Fibroblast of skin of right biceps (primary cell): ENCODE measurements at regions not wholly inside any gene's neighbourhood (a gene's known extent, or its start where the extent isn't known, plus 50 kb on each side); places are given as distances from the start of the nearest gene placed in this dataset.
A peak's percentile ranks its signal among the peaks of the same experiment; 100 is the strongest.

Experiments used
- DNase-seq: peaks from one replicate; pipeline ENCODE4 v3.0.0-alpha.2; 2013

DNA sequence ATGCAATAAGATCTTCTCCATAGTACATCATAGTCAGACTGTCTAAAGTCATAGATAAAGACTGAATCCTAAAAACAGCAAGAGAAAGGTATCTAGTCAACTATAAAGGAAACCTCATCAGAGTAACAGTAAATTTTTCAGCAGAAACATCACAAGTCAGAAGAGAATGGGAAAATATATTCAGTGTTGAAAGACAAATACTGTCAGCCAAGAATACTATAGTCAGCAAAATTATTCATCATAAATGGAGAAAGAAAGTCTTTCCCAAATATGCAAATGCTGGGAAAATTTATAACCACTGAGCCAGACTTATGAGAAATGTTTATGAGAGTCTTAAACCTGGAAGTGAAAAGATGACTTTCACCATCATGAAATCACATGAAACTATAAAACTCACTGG is 136.7 kb downstream of the KDR start:
- no peak for DNase-seq

DNA sequence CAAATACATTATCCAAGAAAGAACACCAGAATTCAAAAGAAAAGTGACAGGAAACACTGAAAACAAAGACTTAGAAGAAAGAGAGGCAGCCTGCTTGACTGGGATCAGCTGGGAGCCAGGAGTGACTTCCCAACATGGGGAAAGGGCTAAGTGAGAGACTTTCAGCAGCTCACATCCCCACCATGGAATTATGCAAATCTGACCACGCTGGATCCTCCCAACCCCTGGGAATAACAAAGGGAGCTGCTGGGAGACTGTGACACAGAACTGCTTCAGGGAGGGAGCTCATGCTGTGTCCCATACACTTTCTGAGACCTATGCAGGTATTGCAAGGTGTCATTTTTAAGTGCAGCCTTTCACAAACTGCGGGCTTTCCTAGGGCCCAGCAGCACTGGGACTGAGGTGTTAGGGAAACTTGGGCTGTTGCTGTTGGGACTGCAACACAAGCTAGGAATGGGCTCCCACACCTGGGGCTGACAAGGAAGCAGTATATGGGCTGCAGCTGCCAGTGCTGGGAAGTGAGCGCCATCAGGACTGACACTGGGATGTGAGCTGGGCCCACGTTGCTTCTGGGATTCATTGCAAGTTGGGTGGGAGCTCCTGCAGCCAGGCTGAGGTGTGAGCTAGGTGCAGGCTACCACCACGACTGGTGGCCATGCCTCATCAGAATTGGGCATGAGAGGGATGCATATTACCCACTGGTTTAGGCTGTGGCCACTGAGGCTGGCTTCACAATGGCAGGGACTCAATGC is 139.1 kb downstream of the KDR start:
- no peak for DNase-seq

DNA sequence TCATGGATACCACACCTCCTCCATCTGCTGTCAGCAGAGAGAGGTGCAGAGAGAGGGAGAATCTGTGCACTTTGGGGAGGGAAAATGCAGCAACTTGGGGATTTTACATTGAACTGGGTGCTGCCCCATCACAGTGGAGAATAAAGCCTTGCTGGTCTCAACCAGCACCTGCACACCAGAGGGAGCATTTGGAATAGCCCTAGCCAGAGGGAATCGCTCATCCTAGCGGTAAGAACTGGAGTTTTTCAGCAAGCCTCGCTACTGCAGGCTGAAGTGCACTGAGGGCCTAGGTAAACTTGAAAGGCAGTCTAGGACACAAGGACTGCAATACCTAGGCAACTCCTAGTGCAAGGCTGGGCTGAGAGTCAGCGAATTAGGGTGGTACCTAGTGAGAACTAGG is 148.7 kb downstream of the KDR start:
- DNase-seq: no peak

DNA sequence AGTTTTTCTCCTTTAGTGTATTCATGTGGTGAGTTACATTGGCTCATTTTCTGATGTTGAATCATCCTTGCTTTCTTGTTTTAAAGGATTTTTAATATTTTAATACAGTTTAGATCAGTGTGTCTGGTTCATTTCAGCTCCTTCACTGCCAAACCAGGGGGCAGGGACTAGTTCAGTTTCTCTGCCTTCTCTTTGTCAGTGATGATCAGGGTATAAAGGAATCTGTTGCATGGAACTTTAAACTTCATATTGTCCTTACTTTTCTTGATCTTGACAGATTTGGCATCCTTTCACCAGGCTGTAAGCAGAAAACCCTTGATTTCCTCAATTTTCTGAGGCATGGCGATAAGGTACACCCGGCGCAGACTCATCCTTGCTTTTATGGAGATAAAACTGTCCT is 149.4 kb downstream of the KDR start:
- DNase-seq: no peak

DNA sequence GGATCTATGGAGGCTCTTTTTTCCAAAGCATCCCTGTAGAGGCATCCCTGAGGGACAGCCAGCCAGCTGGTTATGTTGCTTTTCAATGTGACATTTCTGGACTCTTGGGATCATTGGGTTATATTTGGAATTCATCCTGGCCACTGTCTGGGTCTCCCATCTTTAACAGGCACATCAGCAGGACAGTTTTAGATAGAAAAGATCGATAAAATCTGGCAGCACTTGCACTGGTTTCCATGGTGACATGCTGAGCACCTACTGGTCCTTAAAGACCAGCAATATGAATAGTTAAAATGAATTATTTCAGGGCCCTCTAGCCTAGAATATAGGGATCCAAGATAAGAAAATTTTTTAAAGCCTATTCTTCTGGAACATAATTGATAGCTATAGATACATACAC is 151.6 kb downstream of the KDR start:
- no peak for DNase-seq

DNA sequence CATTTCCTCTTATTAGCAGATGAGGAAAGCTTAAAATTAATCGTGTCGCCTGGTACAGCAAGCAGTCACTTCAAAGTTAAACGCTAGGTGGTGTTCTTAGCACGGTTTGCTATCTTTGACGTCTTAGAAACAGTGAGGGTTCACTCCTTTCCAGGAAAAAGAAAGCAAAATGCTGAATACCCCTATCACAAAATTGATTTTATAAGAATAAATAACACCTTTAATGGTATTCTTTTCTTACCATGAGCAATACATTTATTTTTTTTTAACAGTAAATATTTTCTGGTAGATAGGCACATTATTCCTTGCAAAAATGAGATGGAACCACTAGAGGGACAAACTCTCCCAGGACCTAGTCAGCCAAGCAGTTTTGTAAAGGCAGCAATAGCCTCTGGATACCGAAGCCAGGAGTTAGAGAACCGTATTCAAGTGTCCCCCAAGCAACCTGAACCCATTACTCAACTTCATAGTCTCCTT is 153.9 kb downstream of the KDR start:
- peak; percentile 51 for DNase-seq

DNA sequence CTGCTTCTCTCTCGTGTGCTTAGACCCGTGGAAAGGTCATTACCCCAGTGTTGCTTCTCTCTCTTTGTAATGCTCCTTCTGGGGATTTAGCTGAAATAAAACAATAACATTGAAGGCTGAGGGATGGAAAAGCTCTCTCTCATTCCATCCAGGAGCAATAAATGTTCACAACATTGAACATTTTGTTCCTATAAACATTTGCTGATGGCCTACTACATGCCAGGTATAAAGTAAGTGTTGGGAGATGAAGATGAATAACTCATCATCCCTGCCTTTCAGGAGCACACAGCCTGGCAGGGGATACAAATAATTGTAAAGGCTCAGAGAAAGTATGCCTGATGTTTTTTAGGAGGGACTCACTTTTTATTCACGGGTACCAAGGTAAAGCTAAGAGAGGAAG is 158.1 kb downstream of the KDR start:
- DNase-seq: no peak

DNA sequence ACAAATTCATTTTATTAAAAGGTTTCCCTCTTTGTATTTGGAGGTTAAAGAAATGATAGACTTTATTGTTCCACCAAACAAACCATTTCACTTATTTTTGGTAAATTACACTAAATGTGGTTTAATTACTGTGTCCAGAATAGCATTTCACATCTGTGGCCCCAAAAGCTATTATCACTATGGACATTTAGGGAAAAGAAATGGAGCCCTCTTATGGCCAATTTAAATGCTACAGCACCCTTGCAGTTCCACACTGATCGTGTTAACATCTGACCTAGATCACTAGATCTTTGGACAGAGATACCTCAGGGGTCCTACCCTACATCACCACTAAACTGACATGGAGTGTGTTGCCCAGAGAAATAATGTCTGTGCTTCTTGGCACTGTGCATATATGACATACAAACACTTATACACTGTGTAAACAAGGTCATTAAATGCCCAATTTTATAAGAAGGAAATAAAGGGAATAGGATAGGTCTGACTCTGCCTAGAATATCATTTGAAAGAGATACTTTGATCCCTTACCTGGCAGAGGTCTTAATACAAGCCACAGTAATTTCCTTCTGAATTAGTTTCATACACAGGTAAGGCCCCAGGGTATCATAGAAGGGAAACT is 163.9 kb downstream of the KDR start:
- peak; percentile 43 for DNase-seq

DNA sequence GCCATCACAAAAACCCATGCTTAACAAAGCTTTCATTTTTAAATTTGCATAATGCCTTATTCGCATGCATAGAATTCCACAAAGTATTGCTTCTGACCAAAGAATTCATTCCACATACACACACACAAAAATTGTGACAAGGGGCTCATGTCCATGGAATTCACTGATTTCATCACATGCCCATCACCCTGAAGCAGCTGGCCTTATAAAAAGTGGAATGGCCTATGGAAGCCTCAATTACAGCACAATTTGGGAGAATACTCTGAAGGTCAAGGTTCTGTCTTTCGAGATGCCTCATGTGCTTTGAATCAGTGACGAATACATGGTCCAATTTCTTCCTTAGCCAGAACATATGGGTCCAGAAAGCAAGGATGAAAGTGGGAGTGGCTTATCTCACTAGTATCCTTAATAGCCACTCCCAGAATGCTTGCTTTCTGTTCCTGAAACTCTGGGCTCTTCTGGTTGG is 165.7 kb downstream of the KDR start:
- peak; percentile 94 for DNase-seq

DNA sequence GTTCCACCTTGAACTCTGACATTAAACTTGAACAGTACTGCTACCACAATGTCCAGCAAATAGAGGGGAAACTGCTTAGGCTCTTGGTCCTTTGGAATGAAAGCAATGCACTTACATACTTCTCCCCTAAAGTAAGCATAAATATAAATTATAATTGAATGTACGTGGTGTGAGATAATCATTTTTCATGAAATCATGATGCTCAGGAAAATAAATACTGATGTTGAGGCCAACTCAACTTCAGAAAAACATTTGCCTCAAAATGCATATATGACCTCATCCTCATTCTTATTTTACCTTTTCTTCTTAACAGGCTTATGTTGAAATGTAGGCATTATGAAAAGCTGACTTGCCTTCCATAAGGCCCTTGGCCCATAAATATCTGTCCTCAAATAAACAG is 166.3 kb downstream of the KDR start:
- DNase-seq: no peak

DNA sequence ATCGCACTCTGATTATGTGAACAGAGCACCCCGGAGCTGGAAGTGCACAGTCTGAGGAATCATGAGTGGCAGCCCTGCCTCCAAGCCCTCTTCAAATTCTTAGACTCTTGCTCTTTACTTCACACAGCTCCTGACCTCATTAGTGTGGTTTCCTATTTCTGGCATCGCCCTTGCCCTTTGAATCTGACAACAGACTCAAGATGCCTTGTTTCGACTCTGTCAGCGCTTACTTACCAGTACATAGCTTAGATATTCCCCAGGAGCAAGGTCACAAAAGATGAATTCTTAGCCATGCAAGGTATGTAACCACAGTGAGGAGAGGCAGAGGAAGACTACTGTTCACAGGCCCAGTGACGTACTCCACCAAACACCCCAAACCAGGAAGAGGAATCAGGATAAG is 167.2 kb downstream of the KDR start:
- peak; percentile 67 for DNase-seq

DNA sequence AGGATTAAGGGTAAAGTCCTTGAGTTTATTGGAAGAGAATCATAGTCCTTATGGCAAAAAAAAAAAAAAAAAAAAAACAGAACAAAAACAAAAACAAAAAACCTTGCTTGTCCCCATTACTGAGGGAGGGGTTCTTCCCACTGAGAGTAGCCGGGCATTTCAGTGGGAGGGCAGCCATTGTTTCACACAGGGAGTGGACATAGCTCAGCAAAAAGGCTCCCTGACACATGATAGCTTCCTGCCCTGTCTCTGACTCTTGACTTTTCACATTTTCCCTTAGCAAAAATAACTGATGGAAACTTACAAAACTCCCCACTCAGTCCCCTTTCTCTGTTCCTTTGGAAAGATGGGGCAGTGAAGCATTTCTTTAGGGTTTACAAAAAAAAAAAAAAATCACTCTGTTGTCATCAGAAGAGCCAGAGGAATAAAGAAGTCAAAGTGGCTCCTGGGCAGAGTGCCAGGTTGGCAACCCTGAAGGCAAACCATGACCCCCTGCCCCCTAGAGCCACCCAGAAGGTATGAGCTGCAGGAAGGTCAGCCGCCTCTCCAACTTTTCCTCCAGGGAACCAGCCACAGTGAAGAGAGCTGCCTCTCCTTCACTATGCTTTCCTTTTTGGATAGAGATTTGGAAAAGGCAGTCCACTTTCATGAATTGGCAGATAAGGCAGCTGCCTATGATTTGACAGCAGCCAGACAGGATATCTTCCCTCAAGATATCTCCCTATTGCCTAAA is 170.6 kb downstream of the KDR start:
- no peak for DNase-seq

DNA sequence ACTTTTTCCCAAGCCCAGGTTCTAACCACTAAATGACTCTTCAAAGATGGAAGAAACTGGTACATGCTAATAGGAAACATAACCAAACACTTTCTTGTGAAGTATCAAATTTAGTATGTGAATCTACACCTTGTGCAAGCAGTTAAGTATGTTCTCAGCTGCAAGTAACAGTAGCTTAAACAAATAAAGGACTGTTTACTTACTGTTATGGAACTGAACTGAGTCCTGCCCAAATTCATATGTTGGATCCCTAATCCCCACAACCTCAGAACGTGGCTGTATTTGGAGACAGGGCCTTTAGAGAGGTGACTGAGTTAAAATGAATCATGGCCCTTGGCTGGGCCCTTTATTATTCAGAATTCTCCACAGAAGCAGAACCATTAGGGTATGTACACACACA is 178.7 kb downstream of the KDR start:
- DNase-seq: no peak

DNA sequence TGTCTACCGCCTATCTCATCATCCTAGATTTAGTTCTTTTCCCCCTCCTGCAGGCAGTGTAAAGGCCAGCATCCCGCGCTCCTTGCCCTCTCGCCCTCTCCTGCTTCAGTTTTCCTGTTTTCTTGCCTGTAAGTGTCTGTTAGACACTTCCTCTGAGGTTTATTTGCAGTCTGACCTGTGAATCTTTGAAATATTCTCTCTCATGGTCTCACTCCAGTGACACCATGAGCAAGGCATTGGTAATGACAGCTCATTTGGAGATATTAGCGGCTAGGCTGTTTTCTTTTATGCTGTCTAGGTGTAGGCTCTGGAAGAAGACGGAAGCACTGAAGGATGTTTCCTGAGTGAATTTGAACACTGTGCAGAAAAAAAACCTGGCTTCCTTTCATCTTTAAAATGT is 179.6 kb downstream of the KDR start:
- no peak for DNase-seq

DNA sequence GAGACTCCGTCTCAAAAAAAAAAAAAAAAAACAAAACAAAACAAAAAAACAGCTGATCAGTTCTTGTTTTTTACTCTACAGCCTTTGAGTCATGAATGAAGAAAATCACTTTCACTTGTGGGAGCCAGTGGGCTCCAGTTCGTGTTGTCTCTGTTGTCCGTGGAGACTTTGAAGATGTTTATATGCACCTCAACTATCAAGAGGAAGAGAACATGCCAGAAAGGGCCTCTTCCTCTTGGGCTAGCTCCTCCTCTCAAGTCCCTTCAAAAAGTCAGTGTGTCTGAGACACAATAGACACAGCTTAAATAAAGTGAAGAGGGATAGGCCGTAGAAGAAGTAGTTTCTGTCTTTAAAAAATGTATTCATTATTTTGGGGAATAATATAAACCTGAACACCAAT is 182.7 kb downstream of the KDR start:
- DNase-seq: no peak

DNA sequence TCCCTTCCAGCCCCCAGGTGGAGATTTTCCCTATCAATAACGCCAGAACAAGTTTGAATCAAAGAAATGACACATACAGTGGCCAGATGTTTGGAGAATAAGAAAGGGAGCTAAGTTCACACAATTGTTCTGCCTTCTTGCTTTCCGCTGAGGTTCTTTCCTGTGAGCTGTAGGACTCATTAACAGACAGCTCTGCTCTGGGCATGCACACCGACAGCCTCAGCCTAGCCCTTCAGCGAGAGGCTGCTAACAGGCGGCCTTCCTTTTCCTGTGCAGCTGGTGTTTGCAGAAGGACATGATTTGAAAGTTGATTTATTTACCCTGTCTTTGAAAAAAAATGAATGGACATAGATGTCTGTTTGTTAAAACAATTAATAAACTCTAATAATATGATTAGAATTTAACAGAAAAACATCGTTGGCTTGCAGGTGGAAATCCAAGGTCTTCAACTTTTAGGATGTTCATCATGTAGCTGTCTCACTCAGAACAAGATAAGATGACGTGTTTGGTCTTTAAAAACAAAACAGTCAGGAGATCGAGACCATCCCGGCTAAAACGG is 183.3 kb downstream of the KDR start:
- no peak for DNase-seq

DNA sequence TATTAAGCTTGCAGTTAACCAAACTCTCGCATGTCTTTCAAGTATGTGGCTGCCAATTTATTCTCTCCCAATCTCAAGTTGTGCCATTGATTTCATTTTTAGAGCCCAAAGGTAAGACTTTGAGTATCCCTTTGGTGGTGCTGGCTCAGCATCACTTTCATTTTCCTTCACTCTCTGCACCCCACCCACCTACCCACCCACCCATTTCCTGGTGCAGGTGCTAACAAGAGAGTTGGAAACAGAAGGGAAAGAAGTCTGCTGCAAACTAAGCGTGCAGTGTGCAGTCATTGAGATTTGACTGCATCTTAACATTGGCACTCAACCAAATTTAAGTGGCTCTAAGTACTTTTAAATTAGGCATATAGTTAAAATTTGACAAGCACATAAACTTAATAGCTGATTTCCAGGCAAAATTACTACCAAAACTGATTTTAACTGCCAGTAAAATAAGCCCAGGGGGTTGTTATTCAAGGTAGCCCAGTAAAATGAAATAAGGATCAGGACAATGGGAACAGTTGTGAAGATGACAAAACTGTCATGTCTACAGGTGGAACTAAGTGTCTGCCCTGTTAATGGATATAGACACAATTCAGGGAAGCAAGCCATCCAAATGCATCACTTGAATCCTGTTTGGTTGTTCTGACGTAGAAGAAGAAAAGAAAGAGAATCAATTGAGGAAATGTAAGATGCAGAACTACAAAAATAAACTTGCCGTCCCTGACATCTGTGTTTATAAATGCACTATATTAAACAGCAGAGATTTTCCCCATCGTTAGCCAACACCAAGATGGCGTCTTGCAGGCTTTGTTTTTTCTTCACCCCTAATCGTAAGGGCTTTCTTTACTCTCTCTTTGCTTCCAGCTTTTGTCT is 184.2 kb downstream of the KDR start:
- no peak for DNase-seq

DNA sequence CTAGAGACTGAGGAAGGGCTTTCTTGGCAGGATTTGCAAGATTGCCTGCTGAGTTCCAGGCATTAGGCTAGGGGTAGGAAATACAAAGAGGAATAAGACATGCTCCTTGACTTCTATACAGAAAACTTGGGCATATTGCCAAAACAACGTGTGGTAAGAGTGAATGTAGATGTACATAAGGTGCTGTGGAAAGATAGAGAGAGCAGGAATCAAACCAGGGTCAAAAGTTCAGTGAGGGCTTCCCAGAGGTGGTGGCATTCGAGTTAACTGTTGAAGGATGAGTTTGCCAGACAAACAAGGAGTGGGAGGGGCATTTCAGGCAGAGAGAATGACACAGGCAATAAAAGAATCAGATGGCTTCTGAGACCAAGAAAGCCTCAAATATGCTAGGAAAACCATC is 187.9 kb downstream of the KDR start:
- peak; percentile 40 for DNase-seq

DNA sequence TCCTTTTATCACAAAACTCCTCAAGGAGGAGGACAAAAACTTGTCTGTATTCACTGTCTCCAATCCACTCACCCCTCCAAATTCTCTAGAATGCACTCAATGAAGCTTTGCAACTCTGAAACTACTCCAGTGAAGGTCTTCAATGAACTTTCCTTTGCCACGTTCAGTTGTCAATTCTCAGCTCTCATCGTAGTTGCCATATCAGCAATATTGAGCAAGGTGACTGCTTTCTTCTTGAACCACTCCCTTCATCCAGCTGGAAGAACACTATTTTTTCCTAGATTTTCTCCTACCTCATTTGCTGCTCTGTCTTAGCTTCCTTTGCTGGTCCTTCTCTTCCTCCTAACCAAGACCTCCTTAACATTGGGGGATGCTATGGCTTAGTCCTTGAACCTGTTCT is 191.8 kb downstream of the KDR start:
- no peak for DNase-seq

DNA sequence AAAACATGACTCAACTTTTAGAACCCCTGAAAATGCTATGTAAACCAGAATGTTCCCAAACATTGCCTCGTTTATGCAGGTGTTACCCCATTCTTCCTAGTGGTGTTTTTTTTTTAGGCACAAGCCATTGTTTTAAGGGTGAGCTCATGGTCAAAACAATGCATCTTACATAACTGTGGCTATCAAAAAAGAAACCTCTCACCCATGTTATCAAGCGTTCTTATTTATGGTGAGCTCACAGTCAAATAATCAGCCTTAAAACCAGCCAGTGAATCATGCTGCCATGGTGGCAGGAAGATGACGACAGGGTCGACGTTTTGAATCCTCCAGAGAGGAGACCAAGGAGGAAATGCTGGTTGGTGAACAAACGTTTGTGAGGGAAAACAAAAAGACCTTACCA is 195.2 kb downstream of the KDR start:
- peak; percentile 66 for DNase-seq

DNA sequence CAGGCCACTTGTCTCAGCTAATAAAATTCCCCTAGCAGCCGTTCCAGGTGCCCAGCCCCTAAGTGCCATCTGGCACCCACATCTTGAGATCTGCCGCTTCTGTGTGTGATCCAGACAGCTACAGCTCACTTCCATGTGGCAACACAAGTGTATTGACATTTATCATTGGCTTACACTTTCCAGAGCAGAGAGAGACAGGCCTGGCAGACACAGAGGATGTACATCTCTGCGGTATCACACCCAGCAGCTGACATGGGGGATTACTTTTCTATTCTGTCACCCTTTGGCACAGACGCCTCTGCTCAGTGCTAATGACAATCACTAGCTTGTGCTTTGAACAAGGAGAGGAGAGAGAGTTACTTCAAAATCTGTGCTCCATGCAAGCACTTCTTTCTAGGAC is 195.9 kb downstream of the KDR start:
- peak; percentile 32 for DNase-seq

DNA sequence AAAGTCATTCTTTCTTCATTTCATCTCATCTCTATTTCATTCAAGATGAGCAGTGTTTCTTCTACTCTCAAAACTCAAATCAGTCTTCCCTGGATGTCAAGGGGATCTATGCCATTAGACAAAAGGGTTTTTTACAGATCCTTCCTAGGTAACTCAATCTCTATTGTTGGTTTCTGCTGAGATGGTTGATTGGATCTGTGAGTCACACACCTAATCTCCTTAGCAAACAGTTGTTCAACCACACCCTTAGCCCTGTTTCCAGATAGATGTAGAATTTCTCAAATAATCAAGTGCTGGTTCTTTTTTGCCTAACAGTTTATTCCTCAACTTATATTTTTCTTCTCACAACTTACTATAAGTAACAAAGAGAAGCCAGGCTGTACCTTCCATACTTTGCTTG is 200.5 kb downstream of the KDR start:
- DNase-seq: no peak

DNA sequence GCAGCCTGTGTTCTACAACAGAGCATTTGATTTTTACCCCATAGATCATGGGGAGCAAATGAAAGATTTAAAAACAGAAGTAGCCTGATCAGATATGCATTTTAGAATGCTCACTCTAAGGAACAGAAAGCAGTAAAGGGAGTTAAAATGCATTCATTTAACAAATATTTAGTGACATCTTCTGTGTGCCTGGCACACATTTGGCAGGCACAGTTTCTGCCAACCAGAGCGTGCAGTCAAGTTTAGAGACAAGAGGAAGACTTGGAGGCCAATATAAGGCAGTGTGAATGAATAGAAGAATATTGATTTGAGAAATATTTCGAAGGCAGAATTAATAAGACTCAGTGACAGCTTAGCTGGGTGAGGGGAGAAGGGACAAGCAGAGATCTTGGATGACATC is 210.1 kb downstream of the KDR start:
- DNase-seq: no peak
